H1 (cell line): ENCODE measurements at regions not wholly inside any gene's neighbourhood (a gene's known extent, or its start where the extent isn't known, plus 50 kb on each side); places are given as distances from the start of the nearest gene placed in this dataset.

Experiments
- BACH1 ChIP-seq: IDR thresholded peaks from 2 replicates; pipeline ENCODE4 v1.6.1; 2012; ENCODE audit warnings: low read length, improper control_type of control experiment
- CBX8 ChIP-seq: fragments of 300-800, 300-1000 bp; sonication (generic); IDR thresholded peaks from 2 replicates; pipeline ENCODE4 v1.7.1; 2016; ENCODE audit warnings: low read depth, low read length, borderline replicate concordance
- CTCF ChIP-seq, 3 experiments: IDR thresholded peaks; 1 replicate in 2 of 3; 2 replicates in 1 of 3; pipeline versions ENCODE4 v1.5.1 to v1.6.1; 2011; ENCODE audit warnings: low read length in 3 of 3, mild to moderate bottlenecking in 3 of 3, inconsistent platforms in 2 of 3, low read depth in 1 of 3, moderate library complexity in 1 of 3; ENCODE audit not compliant: insufficient read depth in 1 of 3; ENCODE audit errors: control extremely low read depth in 1 of 3
- EZH2 ChIP-seq: fragments of 200-600 bp; sonication (generic); IDR thresholded peaks from 2 replicates; pipeline ENCODE4 v1.7.1; 2012; ENCODE audit warnings: low read depth, mild to moderate bottlenecking, moderate library complexity, low read length, inconsistent platforms; ENCODE audit not compliant: severe bottlenecking
- JUND ChIP-seq: IDR thresholded peaks from 2 replicates; pipeline ENCODE4 v1.6.1; 2011; ENCODE audit warnings: mild to moderate bottlenecking, improper control_type of control experiment, low read length
- POLR2A ChIP-seq, 2 experiments: IDR thresholded peaks; 1 replicate in 1 of 2; 2 replicates in 1 of 2; pipeline ENCODE4 v1.6.1; 2011; ENCODE audit warnings: low read depth in 2 of 2, low read length in 2 of 2, mild to moderate bottlenecking in 2 of 2; ENCODE audit errors: control extremely low read depth in 1 of 2
- POLR2AphosphoS5 ChIP-seq: IDR thresholded peaks from 2 replicates; pipeline ENCODE4 v1.6.1; 2011; ENCODE audit warnings: low read depth, low read length
- RNF2 ChIP-seq: fragments of 200-900, 300-1000 bp; sonication (generic); IDR thresholded peaks from 2 replicates; pipeline ENCODE4 v1.7.1; 2016; ENCODE audit warnings: borderline replicate concordance, low read depth, mild to moderate bottlenecking, antibody characterized with exemption, low read length; ENCODE audit not compliant: poor library complexity, severe bottlenecking; ENCODE audit errors: missing control alignments
- SAP30 ChIP-seq: fragments of 300-600 bp; sonication (generic); IDR thresholded peaks from 2 replicates; pipeline ENCODE4 v1.7.1; 2012; ENCODE audit warnings: low read length, moderate library complexity, mild to moderate bottlenecking, inconsistent platforms; ENCODE audit not compliant: insufficient read depth, insufficient replicate concordance
- SIRT6 ChIP-seq: IDR thresholded peaks from one replicate; pipeline ENCODE4 v1.7.1; 2012; ENCODE audit warnings: low read length, inconsistent platforms
- TEAD4 ChIP-seq: IDR thresholded peaks from 2 replicates; pipeline ENCODE4 v1.6.1; 2012; ENCODE audit warnings: low read depth, low read length, inconsistent platforms, mixed read lengths
- YY1 ChIP-seq: IDR thresholded peaks from 2 replicates; pipeline ENCODE4 v1.6.1; 2011; ENCODE audit warnings: low read depth, mild to moderate bottlenecking, low read length

- TF ChIP-seq CTCF (IDR thresholded peaks at IDR 0.05; ENCODE audit: control extremely low read depth in 1 of 3, insufficient read depth in 1 of 3, low read depth in 1 of 3, low read length in 3 of 3) (no peak), EZH2 (no peak), POLR2AphosphoS5 (no peak), POLR2A (IDR thresholded peaks at IDR 0.05; ENCODE audit: control extremely low read depth in 1 of 2, low read depth in 2 of 2, low read length in 2 of 2) (no peak), RNF2 (no peak), SAP30 (no peak), SIRT6 (no peak), CBX8 (no peak), TEAD4 (no peak), BACH1 (no peak), YY1 (no peak), JUND (no peak)
Measured at GRCh38 chr2:51633073-51633472, 601.1 kb upstream of the NRXN1 start.
